K562 (cell line): ENCODE measurements at regions not wholly inside any gene's neighbourhood (a gene's known extent, or its start where the extent isn't known, plus 50 kb on each side); places are given as distances from the start of the nearest gene placed in this dataset.

ENCODE experiments used
- ATAC-seq: fragments of 200-7000 bp; cut with Tn5 transposase; 3 replicates; pipeline ENCODE4 v1.9.1; 2020; ENCODE audit warnings: moderate library complexity
- BruUV-seq: library from RNA; stranded (reverse); fragments of 400-500 nt; replicated peaks from 2 replicates; lab custom pipeline; 2021; lab: Mats Ljungman, UMichigan
- CTCF ChIA-PET: fragments of 300-600 bp; formaldehyde crosslinking; extraction: SDS; loops from one replicate; lab custom pipeline; 2021; ENCODE audit warnings: low intra/inter-chr PET ratio; lab: Yijun Ruan, JAX
- POLR2A ChIA-PET: fragments of 300-600, 350-650 bp; sonication (Branson Sonifier 250); formaldehyde crosslinking; extraction: SDS; loops from one replicate; lab custom pipeline; 2021; ENCODE audit warnings: antibody characterized with exemption, inconsistent platforms; lab: Yijun Ruan, JAX
- DNase-seq, 4 experiments: peaks; one replicate each; pipeline versions ENCODE4 v3.0.0 to v3.0.0-alpha.2; 2011 to 2018; ENCODE audit warnings: low spot score in 3 of 4, mixed read lengths in 3 of 4; ENCODE audit errors: extremely low read depth in 1 of 4
- FAIRE-seq: peaks from 2 replicates; lab custom pipeline; 2011; peaks lifted over from hg19 to GRCh38; lab: Jason Lieb, UNC
- H2AFZ ChIP-seq: 2 replicates; pipeline ENCODE4 v1.6.0; 2011; ENCODE audit warnings: low read depth, low read length, control low read depth, inconsistent platforms
- H3K27ac ChIP-seq: fragments of 200-600 bp; 3 replicates; pipeline ENCODE4 v1.8.0; 2011; ENCODE audit warnings: low read depth, mild to moderate bottlenecking, control low read depth, inconsistent platforms, low read length, moderate library complexity, mixed read lengths; ENCODE audit errors: extremely low read depth
- H3K27me3 ChIP-seq, 2 experiments: fragments of 300-600 bp in 1 of 2; 2 replicates in 1 of 2; 3 replicates in 1 of 2; pipeline versions ENCODE4 v1.6.0 to v1.8.0; 2011; ENCODE audit warnings: inconsistent platforms in 2 of 2, low read length in 2 of 2, mild to moderate bottlenecking in 1 of 2, mixed read lengths in 1 of 2, moderate library complexity in 1 of 2; ENCODE audit not compliant: control insufficient read depth in 2 of 2, insufficient read depth in 2 of 2
- H3K36me3 ChIP-seq: fragments of 300-600 bp; 3 replicates; pipeline ENCODE4 v1.8.0; 2011; ENCODE audit warnings: mild to moderate bottlenecking, low read length, inconsistent platforms; ENCODE audit not compliant: control insufficient read depth, insufficient read depth
- H3K4me1 ChIP-seq, 2 experiments: fragments of 200-600 bp in 1 of 2; replicated peaks in 1 of 2; 2 replicates in 1 of 2; 3 replicates in 1 of 2; pipeline versions ENCODE4 v1.5.1 to v1.8.0; 2011; ENCODE audit warnings: inconsistent platforms in 2 of 2, low read length in 2 of 2, mild to moderate bottlenecking in 1 of 2, mixed read lengths in 1 of 2, moderate library complexity in 1 of 2; ENCODE audit not compliant: control insufficient read depth in 2 of 2, insufficient read depth in 2 of 2
- H3K4me2 ChIP-seq: 2 replicates; pipeline ENCODE4 v1.6.1; 2011; ENCODE audit warnings: low read length, control low read depth, inconsistent platforms, mixed read lengths; ENCODE audit not compliant: insufficient read depth
- H3K4me3 ChIP-seq: fragments of 200-600 bp; sonication (generic), shearing (Covaris generic); 2 replicates; pipeline ENCODE4 v1.5.1; 2016; ENCODE audit warnings: control low read depth, inconsistent platforms
- H3K79me2 ChIP-seq: fragments of 200-600 bp; 3 replicates; pipeline ENCODE4 v1.8.0; 2011; ENCODE audit warnings: low read length, inconsistent platforms; ENCODE audit not compliant: control insufficient read depth, insufficient read depth
- H3K9ac ChIP-seq, 2 experiments: 2 replicates each; pipeline versions ENCODE4 v1.6.0 to v1.6.1; 2011; ENCODE audit warnings: low read depth in 2 of 2, low read length in 2 of 2, control low read depth in 1 of 2, inconsistent platforms in 1 of 2, mild to moderate bottlenecking in 1 of 2, mixed read lengths in 1 of 2; ENCODE audit not compliant: insufficient read depth in 1 of 2
- H3K9me1 ChIP-seq: one replicate; pipeline ENCODE4 v1.6.0; 2011; ENCODE audit warnings: inconsistent platforms, mild to moderate bottlenecking, low read length, moderate library complexity; ENCODE audit not compliant: control insufficient read depth, insufficient read depth
- H3K9me3 ChIP-seq: replicated peaks from 2 replicates; pipeline ENCODE4 v1.5.1; 2011; ENCODE audit warnings: low read depth, low read length, inconsistent platforms; ENCODE audit not compliant: control insufficient read depth, insufficient read depth
- H4K20me1 ChIP-seq: replicated peaks from 2 replicates; pipeline ENCODE4 v1.6.1; 2011; ENCODE audit warnings: low read length, inconsistent platforms, mixed read lengths; ENCODE audit not compliant: control insufficient read depth, insufficient read depth
- CBFA2T2 ChIP-seq: fragments of 450-650 bp; conservative IDR thresholded peaks from 2 replicates; pipeline ENCODE4 v1.6.1; 2017; ENCODE audit warnings: mild to moderate bottlenecking
- DLX4 ChIP-seq: fragments of 250-450 bp; sonication (Bioruptor Pico); IDR thresholded peaks from 2 replicates; pipeline ENCODE4 v1.6.1; 2021; ENCODE audit warnings: mild to moderate bottlenecking
- HBP1 ChIP-seq: fragments of 450-650 bp; formaldehyde crosslinking; IDR thresholded peaks from 2 replicates; pipeline ENCODE4 v1.4.0; 2022; ENCODE audit warnings: missing genetic modification characterization
- KLF16 ChIP-seq: IDR thresholded peaks from 2 replicates; pipeline ENCODE4 v1.6.1; 2016; ENCODE audit warnings: antibody characterized with exemption
- MTA1 ChIP-seq: fragments of 450-650 bp; IDR thresholded peaks from 2 replicates; pipeline ENCODE4 v1.6.1; 2017; ENCODE audit warnings: borderline replicate concordance
- RBM25 ChIP-seq: fragments of 200-400 bp; formaldehyde crosslinking; IDR thresholded peaks from 2 replicates; pipeline ENCODE4 v1.6.1; 2018; ENCODE audit warnings: low read length, low read depth, moderate library complexity; ENCODE audit not compliant: severe bottlenecking
- SETDB1 ChIP-seq: IDR thresholded peaks from one replicate; pipeline ENCODE4 v1.6.1; 2012; ENCODE audit warnings: low read length, control low read depth, inconsistent platforms
- TAL1 ChIP-seq: fragments of 450-650 bp; IDR thresholded peaks from 2 replicates; pipeline ENCODE4 v1.6.1; 2016; ENCODE audit warnings: mild to moderate bottlenecking
- YBX1 ChIP-seq: fragments of 450-650 bp; IDR thresholded peaks from 2 replicates; pipeline ENCODE4 v1.7.1; 2016; ENCODE audit warnings: mild to moderate bottlenecking
- ZNF146 ChIP-seq: IDR thresholded peaks from one replicate; pipeline ENCODE4 v1.6.1; 2018; ENCODE audit warnings: missing compliant biosample characterization; ENCODE audit not compliant: unreplicated experiment
- ZNF184 ChIP-seq: sonication (generic); formaldehyde crosslinking; IDR thresholded peaks from 2 replicates; pipeline ENCODE4 v1.5.0; 2020; ENCODE audit warnings: missing genetic modification reagents
- ZNF274 ChIP-seq: IDR thresholded peaks from 2 replicates; pipeline ENCODE4 v1.6.1; 2011; ENCODE audit warnings: low read depth, mild to moderate bottlenecking, low read length, moderate library complexity, borderline replicate concordance
- ZNF707 ChIP-seq: fragments of 250-450 bp; sonication (Bioruptor Pico); conservative IDR thresholded peaks from 2 replicates; pipeline ENCODE4 v1.8.0; 2022; ENCODE audit warnings: inconsistent platforms, mild to moderate bottlenecking, moderate library complexity
- WGBS: fragments of 100-300 bp; shearing (Covaris generic); methylation state at CpG from one replicate; pipeline ENCODE4 v1.1.6; 2016; ENCODE audit warnings: low coverage, mixed read lengths; ENCODE audit not compliant: insufficient coverage; ENCODE audit errors: missing lambda C conversion rate; 5-methylcytosine and 5-hydroxymethylcytosine counted together
- in situ Hi-C: fragments of 300-500 bp; cut with MboI; formaldehyde crosslinking; loops from 4 replicates; pipeline ENCODE4 v1.15.0; 2018; ENCODE audit warnings: inconsistent platforms, mixed read lengths
- intact Hi-C: fragments of 100-400 bp; cut with micrococcal nuclease; formaldehyde crosslinking; loops from 2 replicates; pipeline ENCODE4 v1.14.2; 2022
- TF ChIP-seq, protein P1 (sequence below): IDR thresholded peaks from 2 replicates; pipeline ENCODE4 v1.6.1; 2012; ENCODE audit warnings: low read depth, low read length, improper control_type of control experiment, borderline replicate concordance
- TF ChIP-seq, protein P2 (sequence below): fragments of 450-650 bp; IDR thresholded peaks from 2 replicates; pipeline ENCODE4 v1.6.1; 2016; ENCODE audit warnings: low read depth, mild to moderate bottlenecking, moderate library complexity
- TF ChIP-seq, protein P3 (sequence below): fragments of 450-650 bp; IDR thresholded peaks from 2 replicates; pipeline ENCODE4 v1.6.1; 2016

GRCh38 chr7:130891254-130892094, 157.5 kb upstream of the KLF14 start:
- Histone ChIP-seq H3K4me1 (peaks cover 11% of the 10 kb centered on the region in 2 experiments), H3K27me3 (no peaks in the 10 kb centered on the region), H3K79me2 (no peaks in the 10 kb centered on the region), H3K9ac (0 out of 4 replicates have a peak overlapping the region, but pooled peaks of 1 of the 2 experiments have one; percentile 35), H4K20me1 (0 out of 2 replicates have a peak, but pooled peaks cover 4% of the 10 kb centered on the region), H3K36me3 (no peaks in the 10 kb centered on the region; the same call in 2 of the 3 replicates), H3K9me1 (no peaks in the 10 kb centered on the region), H3K9me3 (no peaks in the 10 kb centered on the region), H2AFZ (no peak overlapping the region), H3K4me2 (no peak overlapping the region), H3K27ac (no peak overlapping the region), H3K4me3 (no peak overlapping the region)
- BruUV-seq: no TSS peak
- TF ChIP-seq ZNF184 (no peak), HBP1 (CRISPR knock-in tag) (no peak), CBFA2T2 (no peak), MTA1 (no peak), DLX4 (CRISPR knock-in tag) (no peak), ZNF274 (no peak), KLF16 (no peak), RBM25 (peak; percentile 47), ZNF146 (CRISPR knock-in tag) (peak; percentile 65), YBX1 (no peak), TAL1 (no peak), ZNF707 (CRISPR knock-in tag) (no peak), SETDB1 (no peak)
- TF ChIP-seq, protein P1, sequence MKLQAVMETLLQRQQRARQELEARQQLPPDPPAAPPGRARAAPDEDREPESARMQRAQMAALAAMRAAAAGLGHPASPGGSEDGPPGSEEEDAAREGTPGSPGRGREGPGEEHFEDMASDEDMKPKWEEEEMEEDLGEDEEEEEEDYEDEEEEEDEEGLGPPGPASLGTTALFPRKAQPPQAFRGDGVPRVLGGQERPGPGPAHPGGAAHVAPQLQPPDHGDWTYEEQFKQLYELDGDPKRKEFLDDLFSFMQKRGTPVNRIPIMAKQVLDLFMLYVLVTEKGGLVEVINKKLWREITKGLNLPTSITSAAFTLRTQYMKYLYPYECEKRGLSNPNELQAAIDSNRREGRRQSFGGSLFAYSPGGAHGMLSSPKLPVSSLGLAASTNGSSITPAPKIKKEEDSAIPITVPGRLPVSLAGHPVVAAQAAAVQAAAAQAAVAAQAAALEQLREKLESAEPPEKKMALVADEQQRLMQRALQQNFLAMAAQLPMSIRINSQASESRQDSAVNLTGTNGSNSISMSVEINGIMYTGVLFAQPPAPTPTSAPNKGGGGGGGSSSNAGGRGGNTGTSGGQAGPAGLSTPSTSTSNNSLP: no peak
- TF ChIP-seq, protein P2, sequence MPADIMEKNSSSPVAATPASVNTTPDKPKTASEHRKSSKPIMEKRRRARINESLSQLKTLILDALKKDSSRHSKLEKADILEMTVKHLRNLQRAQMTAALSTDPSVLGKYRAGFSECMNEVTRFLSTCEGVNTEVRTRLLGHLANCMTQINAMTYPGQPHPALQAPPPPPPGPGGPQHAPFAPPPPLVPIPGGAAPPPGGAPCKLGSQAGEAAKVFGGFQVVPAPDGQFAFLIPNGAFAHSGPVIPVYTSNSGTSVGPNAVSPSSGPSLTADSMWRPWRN: no peak
- TF ChIP-seq, protein P3, sequence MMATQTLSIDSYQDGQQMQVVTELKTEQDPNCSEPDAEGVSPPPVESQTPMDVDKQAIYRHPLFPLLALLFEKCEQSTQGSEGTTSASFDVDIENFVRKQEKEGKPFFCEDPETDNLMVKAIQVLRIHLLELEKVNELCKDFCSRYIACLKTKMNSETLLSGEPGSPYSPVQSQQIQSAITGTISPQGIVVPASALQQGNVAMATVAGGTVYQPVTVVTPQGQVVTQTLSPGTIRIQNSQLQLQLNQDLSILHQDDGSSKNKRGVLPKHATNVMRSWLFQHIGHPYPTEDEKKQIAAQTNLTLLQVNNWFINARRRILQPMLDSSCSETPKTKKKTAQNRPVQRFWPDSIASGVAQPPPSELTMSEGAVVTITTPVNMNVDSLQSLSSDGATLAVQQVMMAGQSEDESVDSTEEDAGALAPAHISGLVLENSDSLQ: no peak
- ATAC-seq: no peak
- whole genome bisulfite sequencing: 63% methylated on average over 13 of the region's 15 CpGs
- DNase-seq: no peak
- intact Hi-C loops: no loop called here
- ChIA-PET CTCF (no interaction called here), POLR2A (interaction anchor here (0.7 kb wide), 1 partner anchor 22 kb away, joined by 3 read pairs; no protein-coding TSS in a partner anchor)
- FAIRE-seq: no peak
- in situ Hi-C loops: no loop called here
